ENCODE measurements at regions not wholly inside any gene's neighbourhood (a gene's known extent, or its start where the extent isn't known, plus 50 kb on each side); places are given as distances from the start of the nearest gene placed in this dataset.

GRCh38 chr2:236852100-236852976, 233.4 kb upstream of the COPS8 start:
- H3K27ac ChIP-seq = no peak overlapping the region
- no peak for TF ChIP-seq ZFX (IDR thresholded peaks at IDR 0.05; ENCODE audit: borderline replicate concordance)
- no peak for TF ChIP-seq CTCF (IDR thresholded peaks at IDR 0.05)

- TF ChIP-seq CTCF (IDR thresholded peaks at IDR 0.05) (no peak), ZFX (IDR thresholded peaks at IDR 0.05; ENCODE audit: borderline replicate concordance) (no peak)
Measured at GRCh38 chr2:236852977-236853374, 232.7 kb upstream of the COPS8 start.

GRCh38 chr2:236853585-236854051, 232.1 kb upstream of the COPS8 start:
- no peak for TF ChIP-seq CTCF (IDR thresholded peaks at IDR 0.05)
- no peak for TF ChIP-seq ZFX (IDR thresholded peaks at IDR 0.05; ENCODE audit: borderline replicate concordance)
- no peak overlapping the region for H3K27ac ChIP-seq

More at GRCh38 chr2:236852977-236853374, 232.7 kb upstream of the COPS8 start:
- no peak overlapping the region for H3K27ac ChIP-seq

GRCh38 chr2:236855176-236855865, 230.4 kb upstream of the COPS8 start:
- no peak for TF ChIP-seq ZFX (IDR thresholded peaks at IDR 0.05; ENCODE audit: borderline replicate concordance)
- no peak for TF ChIP-seq CTCF (IDR thresholded peaks at IDR 0.05)
- no peak overlapping the region for H3K27ac ChIP-seq

GRCh38 chr2:236855866-236856847, 229.5 kb upstream of the COPS8 start:
- H3K27ac ChIP-seq = no peak overlapping the region
- TF ChIP-seq ZFX (IDR thresholded peaks at IDR 0.05; ENCODE audit: borderline replicate concordance) (no peak), CTCF (IDR thresholded peaks at IDR 0.05) (no peak)

- TF ChIP-seq CTCF (IDR thresholded peaks at IDR 0.05) (no peak), ZFX (IDR thresholded peaks at IDR 0.05; ENCODE audit: borderline replicate concordance) (no peak)
- no peak overlapping the region for H3K27ac ChIP-seq
Measured at GRCh38 chr2:236856848-236857235, 228.8 kb upstream of the COPS8 start.

Measured in 22Rv1 (cell line).